Prostate gland (tissue), 2 donors: ENCODE measurements at regions not wholly inside any gene's neighbourhood (a gene's known extent, or its start where the extent isn't known, plus 50 kb on each side); places are given as distances from the start of the nearest gene placed in this dataset.

ENCODE experiments used
- POLR2A ChIP-seq: fragments of 450-650 bp; IDR thresholded peaks from one replicate; pipeline ENCODE4 v1.6.1; 2016; ENCODE audit warnings: antibody characterized with exemption, mild to moderate bottlenecking
- TF ChIP-seq, protein P1 (sequence below), 4 experiments: fragments of 200-600 bp in 2 of 4; fragments of 450-650 bp in 2 of 4; sonication (generic) in 2 of 4; IDR thresholded peaks; 1 replicate in 3 of 4; 2 replicates in 1 of 4; pipeline ENCODE4 v1.5.1; 2016 to 2019; ENCODE audit warnings: antibody characterized with exemption in 4 of 4, mild to moderate bottlenecking in 2 of 4, moderate library complexity in 2 of 4

DNA sequence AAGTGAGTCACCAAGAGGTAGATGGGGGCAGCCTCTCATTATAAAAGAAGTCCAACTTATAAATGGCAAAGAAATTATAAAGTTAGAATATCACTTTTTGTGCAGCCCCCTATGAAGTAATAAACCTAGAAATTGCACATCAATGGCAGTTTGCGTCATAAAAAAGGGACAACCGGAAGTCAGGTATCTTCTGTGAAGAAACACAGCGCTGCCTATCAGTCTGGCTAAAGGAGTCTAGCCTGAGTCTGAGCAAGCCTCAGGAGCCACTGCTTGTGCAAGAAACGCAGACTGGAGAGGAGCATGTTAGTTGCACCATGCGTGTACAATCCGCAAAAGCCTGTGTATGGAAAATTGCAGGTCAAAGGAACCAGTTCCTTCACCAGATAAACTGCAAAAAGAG lies 178.4 kb downstream of the ARRDC4 start:
- TF ChIP-seq, protein P1, sequence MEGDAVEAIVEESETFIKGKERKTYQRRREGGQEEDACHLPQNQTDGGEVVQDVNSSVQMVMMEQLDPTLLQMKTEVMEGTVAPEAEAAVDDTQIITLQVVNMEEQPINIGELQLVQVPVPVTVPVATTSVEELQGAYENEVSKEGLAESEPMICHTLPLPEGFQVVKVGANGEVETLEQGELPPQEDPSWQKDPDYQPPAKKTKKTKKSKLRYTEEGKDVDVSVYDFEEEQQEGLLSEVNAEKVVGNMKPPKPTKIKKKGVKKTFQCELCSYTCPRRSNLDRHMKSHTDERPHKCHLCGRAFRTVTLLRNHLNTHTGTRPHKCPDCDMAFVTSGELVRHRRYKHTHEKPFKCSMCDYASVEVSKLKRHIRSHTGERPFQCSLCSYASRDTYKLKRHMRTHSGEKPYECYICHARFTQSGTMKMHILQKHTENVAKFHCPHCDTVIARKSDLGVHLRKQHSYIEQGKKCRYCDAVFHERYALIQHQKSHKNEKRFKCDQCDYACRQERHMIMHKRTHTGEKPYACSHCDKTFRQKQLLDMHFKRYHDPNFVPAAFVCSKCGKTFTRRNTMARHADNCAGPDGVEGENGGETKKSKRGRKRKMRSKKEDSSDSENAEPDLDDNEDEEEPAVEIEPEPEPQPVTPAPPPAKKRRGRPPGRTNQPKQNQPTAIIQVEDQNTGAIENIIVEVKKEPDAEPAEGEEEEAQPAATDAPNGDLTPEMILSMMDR (IDR thresholded peaks at IDR 0.05): no peak
- no peak for TF ChIP-seq POLR2A
